Superior temporal gyrus (tissue), 1 donor: ENCODE measurements at regions not wholly inside any gene's neighbourhood (a gene's known extent, or its start where the extent isn't known, plus 50 kb on each side); places are given as distances from the start of the nearest gene placed in this dataset.

ENCODE experiments used
- DNase-seq: peaks from one replicate; pipeline ENCODE4 v3.0.0-alpha.2; 2016; ENCODE audit errors: extremely low spot score

GRCh38 chr13:84661718-84662117 is 779.4 kb upstream of the SLITRK1 start:
- no peak for DNase-seq

DNA sequence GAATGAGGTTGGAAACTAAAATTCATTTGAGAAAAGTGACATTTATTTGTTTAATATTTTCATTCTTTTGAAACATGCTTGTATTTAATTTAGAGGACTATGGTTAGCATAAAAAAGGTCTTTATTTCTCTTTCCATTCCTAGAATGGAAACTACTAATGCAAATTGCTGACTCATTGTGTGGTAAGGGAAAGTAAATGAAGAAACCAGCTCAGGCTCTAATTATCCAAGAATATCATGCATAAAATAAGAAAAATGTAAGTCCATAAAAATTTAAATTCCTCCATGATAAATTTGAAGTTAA is 777.0 kb upstream of the SLITRK1 start:
- DNase-seq = no peak

DNA sequence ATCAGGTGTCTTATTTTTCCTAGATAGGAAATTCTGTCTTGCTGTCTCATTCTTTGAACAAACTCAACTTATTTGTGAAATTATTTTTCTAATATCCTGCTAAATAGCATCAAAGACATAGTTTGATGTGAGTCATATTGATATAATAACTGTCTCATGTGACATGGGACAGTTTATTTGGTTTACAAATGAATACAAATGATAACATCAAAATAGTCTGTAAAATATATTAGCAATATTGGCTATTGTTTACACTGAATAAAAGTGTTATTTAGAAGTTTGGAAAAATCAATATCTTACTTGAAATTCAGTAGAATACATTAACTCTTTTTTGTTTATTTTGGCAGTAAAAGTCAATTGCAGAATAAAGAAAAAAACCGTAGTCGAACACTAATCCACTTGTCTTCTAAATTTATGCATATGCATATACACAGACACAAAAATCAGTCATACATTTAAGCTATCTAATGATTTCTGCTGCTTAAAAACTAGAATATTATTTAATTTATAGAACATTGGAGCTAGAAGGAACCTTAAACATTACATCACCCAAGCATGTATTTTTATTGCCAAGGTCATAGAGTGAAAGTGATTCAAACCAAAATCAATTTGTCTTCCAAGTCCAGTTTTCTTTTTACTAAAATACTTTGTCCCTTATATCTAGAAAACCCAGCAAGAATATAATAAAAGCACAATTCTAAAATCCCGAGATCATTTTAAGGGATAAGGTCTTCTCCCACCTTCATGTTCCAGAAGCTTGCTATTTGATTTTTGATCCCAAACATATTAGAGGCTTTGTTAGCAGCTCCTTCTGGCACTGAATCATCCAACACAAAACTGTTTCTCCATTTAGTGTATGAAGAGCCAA is 776.5 kb upstream of the SLITRK1 start:
- no peak for DNase-seq

- DNase-seq = no peak
These were observed 773.4 kb upstream of the SLITRK1 start for GRCh38 chr13:84655677-84656076.

DNA sequence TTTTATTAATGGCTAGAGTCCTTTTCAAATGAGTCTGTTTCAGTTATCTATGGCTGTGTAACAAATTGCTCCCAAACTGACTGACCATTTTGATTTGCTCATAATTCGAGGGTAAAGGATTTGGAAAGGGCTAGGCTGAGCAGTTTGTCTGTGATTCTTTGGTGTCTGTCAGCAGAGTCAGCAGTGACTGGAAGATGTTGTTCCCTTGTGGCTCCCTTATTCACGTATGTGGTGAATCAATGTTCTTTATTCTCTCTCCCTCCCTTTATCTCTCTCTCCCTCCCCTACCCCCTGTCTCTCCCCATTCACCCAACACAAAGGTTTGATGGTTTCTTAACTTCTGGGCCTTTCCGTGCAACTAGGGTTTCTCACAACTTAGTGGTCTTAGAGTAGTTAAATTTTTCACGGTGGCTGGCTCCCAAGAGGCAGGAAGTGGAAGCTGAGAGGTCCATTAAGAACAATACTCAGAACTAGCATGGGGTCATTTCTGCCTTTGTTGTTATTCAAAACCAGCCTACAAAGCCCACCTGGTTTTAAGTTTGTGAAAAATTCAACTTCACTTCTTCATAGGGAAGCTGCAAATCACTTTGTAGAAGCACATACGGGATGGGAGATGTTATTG is 772.5 kb upstream of the SLITRK1 start:
- DNase-seq = no peak

- DNase-seq = no peak
These were observed 771.8 kb upstream of the SLITRK1 start for GRCh38 chr13:84653915-84654534.

DNA sequence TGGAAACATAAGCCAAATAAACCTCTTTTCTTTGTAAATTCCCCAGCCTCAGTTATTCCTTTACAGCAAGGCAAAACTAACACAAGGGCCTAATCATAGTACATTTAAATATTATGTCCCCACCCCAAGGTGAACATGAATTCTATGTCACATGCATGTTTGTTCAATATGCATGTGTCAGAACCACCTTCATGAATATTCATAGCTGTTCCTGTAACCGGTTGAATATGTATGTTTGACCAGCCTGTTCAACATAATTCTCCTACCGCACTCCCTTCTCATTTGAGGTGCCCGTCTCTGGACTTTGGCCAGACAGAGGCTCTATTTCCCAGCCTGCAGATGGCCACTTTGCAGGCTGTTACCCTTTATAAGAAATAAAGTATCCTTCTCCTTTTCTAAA is 769.4 kb upstream of the SLITRK1 start:
- DNase-seq = no peak

- DNase-seq = no peak
These were observed 769.0 kb upstream of the SLITRK1 start for GRCh38 chr13:84651288-84651687.

- DNase-seq = no peak
These were observed 767.6 kb upstream of the SLITRK1 start for GRCh38 chr13:84649853-84650252.

- peak; percentile 25 for DNase-seq
These were observed 765.9 kb upstream of the SLITRK1 start for GRCh38 chr13:84648069-84648640.

- DNase-seq = no peak
These were observed 764.7 kb upstream of the SLITRK1 start for GRCh38 chr13:84646957-84647356.

GRCh38 chr13:84645196-84646012 is 763.1 kb upstream of the SLITRK1 start:
- no peak for DNase-seq

DNA sequence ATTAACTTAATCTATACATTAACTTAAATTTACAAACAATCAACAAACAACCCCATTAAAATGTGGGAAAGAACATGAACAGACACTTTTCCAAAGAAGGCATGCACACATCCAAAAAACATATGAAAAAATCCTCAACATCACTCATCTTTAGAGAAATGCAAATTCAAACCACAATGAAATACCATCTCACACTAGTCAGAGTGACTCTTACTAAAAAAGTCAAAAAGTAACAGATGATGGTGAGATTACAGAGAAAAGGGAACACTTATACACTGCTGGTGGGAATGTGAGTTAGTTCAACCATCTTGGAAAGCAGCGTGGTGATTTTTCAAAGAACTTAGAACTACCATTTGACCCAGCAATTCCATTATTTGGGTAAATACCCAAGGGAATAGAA is 759.2 kb upstream of the SLITRK1 start:
- DNase-seq = no peak

- no peak for DNase-seq
These were observed 758.4 kb upstream of the SLITRK1 start for GRCh38 chr13:84640691-84641090.

DNA sequence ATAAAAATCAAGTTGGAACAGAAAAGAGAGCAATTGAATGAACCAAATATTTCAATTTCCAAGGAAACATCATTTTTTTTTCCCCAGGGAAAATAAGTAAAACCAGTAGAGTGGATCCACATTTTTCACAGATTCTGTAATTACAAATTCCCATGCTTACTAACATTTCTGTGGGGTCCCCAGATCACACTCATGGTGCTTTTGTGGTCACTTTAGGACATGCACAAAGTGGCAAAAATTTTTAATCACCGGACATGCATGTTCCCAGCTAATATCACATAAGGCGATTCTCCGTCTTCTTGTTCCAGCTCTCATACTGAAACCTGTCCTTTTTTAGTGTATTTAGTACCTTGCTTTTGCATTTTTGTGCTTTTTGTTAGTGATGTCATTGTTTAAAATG is 748.2 kb upstream of the SLITRK1 start:
- DNase-seq = no peak

DNA sequence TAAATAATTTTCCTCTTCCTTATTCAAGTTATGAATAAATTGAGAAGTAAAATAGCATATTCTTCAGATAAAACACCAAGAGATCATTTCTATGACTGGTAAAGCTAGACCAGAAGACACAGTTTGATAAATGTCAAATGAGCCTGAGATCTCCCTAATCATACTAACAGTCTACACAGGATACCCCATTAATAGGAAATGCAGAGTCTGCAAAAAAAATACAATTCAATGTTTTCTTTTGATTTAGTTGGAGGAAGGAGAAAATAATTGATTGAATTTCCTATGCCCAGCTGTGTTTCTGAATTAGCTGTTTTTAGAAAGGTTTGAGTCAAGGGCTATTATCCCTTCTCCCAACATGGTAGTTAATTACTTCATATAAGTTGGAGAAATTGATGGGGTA is 734.6 kb upstream of the SLITRK1 start:
- no peak for DNase-seq

DNA sequence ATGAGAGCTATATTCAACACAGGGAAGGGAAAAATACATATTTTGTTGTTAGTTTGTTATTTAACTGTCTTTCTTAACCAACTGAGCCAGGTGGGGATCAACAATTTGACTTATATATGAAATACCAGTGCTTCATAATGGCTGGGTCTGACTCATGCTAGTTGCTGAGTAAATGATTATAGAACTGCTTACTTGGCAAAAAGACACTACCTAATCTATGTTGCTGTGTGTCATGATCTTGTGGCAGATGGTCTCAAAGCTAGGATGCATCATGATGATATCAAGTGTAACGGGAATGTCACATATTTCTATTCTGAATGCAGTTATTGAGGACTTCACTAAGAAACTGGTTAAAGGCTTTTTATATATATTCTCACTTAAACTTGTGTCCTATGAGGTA is 727.4 kb upstream of the SLITRK1 start:
- DNase-seq = no peak

DNA sequence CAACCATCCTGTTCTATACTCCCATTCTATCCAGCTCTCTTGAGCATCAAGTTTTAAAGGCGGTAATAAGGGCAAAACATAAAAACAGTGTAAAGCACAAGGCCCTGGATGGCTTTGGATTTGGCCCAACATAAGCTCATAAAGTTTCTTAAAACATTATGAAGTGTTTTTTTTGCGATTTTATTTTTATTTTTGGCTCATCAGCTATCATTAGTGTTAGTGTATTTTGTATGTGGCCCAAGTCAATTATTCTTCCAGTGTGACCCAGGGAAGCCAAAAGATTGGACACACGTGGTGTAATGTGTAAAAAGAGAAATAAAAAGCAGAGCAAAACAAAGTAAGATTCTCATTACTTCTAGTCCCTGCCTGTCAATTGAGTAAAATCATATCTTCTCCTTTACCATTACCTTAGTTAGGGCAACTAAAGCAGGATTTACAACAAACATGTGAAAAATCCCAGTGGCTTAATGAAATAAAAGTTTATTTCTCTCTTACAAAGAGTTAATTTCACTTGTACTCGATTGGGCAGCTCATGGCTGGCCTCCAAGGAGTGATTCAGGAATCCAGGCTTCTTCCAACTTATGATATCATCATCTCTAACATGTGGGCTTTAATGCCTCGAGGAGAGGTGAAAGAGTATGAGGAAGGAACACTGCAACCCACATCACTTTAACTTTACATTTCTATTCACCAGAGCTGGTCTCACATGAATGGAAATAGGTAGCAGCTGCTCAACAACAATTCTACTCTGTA is 725.2 kb upstream of the SLITRK1 start:
- DNase-seq = peak; percentile 32

DNA sequence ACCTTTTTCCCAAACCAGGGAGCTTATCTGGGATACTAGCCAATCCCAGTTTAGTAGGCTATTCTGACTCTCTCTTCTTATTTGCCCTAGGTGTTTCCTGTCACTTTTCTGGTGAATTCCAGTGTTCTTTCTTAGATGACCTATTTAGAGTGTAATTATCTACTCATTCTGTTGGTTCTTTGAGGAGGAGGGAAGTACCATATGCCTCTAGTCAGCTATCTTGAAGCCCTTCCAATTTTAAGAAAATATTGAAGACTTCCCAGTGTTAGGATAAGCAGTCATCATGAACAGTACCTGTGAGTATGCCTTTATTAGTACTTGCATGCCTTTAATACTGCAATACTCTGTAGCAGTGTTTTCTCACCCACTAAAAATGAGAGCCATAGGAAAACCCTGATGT is 724.3 kb upstream of the SLITRK1 start:
- no peak for DNase-seq

GRCh38 chr13:84605927-84606326 is 723.7 kb upstream of the SLITRK1 start:
- DNase-seq = no peak

DNA sequence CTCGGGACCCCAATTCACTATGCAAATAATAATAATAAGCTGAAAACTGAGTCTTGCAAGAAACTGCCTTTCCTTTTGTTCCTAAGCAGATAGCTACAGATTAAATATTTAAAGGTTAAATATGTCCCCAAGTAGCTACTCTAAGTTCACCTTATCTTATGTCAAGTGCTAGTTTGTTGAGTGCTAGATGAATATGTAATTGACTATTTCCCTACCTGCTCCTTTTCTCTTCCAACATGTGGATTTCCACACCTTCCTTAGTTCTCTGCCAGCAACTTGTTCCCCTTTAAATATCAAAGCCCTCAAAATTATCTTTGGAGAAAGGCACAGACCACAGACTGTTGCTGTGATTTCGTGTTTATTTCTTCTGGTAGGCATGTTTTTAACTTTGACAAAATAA is 709.2 kb upstream of the SLITRK1 start:
- no peak for DNase-seq
